Testis (tissue), 2 donors: ENCODE measurements at regions not wholly inside any gene's neighbourhood (a gene's known extent, or its start where the extent isn't known, plus 50 kb on each side); places are given as distances from the start of the nearest gene placed in this dataset.
"Not testable (repeated sequence)": the region's sequence is repeated elsewhere in the genome, so short reads cannot be mapped to it uniquely, and the experiment has no call there.

ENCODE experiments used
- CTCF ChIP-seq, 3 experiments: fragments of 450-650 bp in 2 of 3; fragments of 200-600 bp in 1 of 3; sonication (generic) in 1 of 3; IDR thresholded peaks; one replicate each; pipeline ENCODE4 v1.5.1; 2016 to 2019; ENCODE audit warnings: antibody characterized with exemption in 3 of 3, mild to moderate bottlenecking in 2 of 3, moderate library complexity in 1 of 3
- POLR2A ChIP-seq: fragments of 450-650 bp; IDR thresholded peaks from one replicate; pipeline ENCODE4 v1.6.1; 2017; ENCODE audit warnings: antibody characterized with exemption, mild to moderate bottlenecking, moderate library complexity

DNA sequence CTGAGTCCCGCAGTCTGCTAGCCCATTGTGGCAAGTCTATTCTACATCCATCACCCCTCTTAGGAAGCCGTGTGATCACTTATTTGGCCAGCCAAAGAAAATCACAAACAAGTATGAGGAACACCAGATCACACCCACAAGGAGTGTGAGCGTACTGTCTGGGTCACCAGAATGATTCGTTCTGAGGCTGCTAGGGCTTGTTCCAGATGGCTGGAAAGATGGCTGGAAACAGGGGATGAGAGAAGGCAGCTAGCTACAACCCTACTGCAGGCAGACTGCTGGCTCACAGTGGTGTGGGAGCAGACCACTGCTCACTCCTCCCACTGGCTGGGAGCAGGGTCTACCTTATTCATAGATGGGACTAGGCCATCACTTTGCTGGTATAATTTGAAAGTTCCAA is 97.4 kb downstream of the TRIM69 start:
- TF ChIP-seq CTCF (IDR thresholded peaks at IDR 0.05); POLR2A: not testable (repeated sequence)
